ENCODE measurements at regions not wholly inside any gene's neighbourhood (a gene's known extent, or its start where the extent isn't known, plus 50 kb on each side); places are given as distances from the start of the nearest gene placed in this dataset.

GRCh38 chr10:108260383-108260906, 1095.9 kb upstream of the SORCS1 start:
- no peak for DNase-seq

GRCh38 chr10:108254089-108254488, 1089.6 kb upstream of the SORCS1 start:
- no peak for DNase-seq

- DNase-seq = no peak
Observed at GRCh38 chr10:108252771-108253170, 1088.3 kb upstream of the SORCS1 start.

- no peak for DNase-seq
Observed at GRCh38 chr10:108250936-108251620, 1086.6 kb upstream of the SORCS1 start.

- DNase-seq = no peak
Observed at GRCh38 chr10:108249940-108250339, 1085.4 kb upstream of the SORCS1 start.

DNA sequence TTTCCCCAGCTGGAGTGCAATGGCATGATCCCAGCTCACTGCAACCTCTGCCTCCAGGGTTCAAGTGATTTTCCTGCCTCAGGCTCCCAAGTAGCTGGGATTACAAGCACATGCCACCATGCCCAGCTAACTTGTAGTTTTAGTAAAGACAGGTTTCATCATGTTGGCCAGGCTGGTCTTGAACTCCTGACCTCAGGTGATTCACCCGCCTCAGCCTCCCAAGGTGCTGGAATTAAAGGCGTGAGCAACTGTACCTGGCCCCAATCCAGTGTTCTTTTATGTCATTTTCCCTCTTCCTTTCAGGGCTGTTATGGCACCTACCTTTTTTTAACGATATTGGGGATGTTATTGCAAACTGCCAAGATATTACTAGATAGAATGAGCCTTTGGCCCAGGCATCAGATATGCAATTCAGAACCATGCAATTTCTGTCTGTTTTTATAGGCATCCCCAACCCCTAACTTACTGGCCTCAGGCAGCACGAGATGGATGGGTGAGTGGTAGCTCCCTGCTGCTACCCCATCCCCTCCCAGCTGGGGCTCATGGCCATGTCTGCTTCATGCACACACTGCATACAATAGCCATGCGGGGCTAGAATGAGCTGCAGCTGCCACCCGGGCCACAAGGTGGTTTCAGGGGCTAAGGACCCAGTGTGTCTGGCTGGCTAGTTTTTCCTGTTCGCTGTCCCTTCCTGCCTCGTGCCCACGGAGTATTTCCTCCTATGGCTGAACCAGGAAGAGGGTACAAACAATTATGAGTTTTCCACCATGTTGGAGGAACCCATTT, 1080.1 kb upstream of the SORCS1 start:
- DNase-seq = no peak

- DNase-seq = no peak
Observed at GRCh38 chr10:108241166-108241565, 1076.7 kb upstream of the SORCS1 start.

DNA sequence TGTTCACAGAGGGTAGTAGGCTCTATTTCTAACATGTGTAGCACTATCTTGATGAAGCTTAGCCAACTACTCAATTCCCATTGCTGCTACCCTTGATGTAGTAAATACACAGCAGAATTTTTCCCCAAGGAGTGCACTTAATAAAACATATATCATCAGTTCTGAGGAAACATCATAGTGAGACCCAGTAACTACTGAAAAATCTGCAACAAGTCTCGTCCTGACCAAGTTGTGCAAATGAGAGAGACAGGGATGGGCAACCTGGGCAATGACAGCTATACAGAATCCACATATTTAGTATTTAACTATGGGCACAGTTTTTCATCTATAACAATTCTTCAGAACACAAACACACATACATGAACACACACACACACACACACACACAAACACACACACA, 1073.8 kb upstream of the SORCS1 start:
- no peak for DNase-seq

DNA sequence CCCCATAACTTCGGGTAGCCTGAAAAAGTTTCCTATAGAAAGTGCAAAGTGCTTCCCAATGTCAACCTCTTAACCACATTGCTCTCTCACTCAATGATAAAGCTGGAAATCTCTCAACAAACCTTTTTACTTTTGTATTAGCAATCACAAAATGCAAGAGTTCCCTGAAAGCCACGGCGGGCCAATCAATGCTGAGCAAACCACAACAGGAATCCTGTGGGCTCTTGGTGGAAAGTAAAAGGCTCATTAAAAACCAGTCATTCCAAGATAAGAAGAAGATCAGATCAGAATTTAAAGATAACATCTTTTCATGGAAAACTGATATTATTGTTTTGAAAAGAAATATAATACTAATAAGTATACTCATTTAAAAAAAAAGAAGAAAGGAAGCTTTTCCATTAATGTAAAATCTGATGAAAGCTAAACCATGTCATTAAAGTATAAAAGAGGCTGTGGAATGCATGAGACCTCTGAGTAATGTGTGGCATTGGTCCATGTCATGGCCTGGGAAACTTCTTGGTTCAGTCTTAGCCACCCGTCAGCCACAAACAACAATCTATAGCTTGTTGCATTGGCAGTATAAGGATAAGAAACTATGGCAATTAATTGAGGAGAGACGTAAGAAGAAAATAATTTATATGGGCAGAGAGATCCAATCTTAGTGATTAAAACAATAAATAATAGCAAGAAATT, 1066.1 kb upstream of the SORCS1 start:
- no peak for DNase-seq

DNA sequence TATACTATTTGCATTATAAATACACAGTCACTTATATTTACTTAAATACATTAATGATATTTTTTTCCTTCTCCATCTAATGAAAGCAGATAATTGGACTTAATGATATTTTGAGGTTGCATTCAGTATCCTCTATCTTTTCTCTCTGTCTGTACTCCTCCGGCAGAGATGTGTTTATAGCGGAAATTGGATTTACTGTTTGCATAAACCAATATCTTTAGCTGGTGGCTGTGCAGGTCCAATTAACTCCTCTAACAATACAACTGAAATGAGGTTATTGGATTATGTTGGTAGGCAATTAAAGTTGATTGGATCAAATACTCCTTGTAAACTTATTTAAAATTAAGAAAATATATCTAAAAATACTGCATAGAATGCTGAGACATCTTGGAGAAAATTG, 1044.2 kb upstream of the SORCS1 start:
- DNase-seq = no peak

- DNase-seq = no peak
Observed at GRCh38 chr10:108208038-108208437, 1043.5 kb upstream of the SORCS1 start.

- DNase-seq = no peak
Observed at GRCh38 chr10:108204528-108205305, 1040.2 kb upstream of the SORCS1 start.

DNA sequence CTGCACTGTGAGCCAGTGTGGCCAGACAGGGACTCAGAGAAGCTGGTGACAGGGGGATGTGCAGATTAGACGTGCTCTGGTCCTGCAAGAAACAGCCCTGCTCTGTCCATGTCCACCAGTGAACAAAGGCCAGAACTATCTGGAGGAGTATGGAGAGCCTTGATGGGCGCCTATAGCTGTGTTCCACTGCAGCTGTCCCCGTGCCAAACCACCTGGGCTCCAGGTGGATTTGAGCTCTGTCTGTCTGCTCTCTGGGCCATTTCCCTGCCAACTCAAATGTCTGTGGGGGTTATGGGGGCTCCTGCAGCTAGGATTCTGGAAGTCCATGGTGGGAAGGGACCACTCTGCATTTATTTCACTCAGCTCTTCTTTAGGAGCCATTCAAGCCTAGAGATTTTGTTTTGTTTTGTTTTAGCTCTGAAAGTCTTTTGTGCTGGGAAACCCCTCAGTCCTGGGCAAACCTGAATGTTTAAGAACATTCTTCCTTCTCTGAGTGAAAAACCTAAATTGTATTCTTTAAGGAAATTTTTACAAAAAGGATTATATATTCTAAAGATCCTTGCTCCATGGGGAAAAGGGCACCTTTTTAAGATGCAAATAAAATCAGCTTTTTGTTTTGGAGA, 1039.5 kb upstream of the SORCS1 start:
- no peak for DNase-seq

DNA sequence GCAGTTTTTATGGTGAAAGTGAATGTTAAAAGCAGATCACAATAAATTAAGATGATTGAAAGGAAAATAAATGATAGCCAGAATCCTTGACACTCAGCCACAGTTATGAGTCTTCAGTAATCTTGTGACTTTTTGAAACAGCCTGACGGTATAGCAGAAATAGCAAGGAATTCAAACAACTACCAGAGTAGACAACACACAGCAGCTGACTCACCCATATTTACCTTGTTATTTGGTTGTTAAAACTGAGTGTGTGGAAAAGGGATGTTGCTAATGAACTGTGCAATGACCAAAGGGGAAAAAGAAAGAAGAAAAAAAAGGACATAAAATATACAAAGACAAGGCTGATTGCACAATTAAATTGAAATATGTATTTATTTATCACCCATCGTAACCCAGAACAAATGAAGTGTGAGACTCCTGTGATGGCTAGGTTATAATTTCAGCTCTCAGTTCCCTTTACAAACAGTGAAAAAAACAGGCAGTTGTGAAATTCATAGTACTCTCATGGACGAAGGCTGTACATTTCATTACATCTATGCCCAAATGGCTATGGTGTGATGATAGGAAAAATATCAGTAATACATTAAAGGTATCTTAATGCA, 1023.0 kb upstream of the SORCS1 start:
- no peak for DNase-seq

DNA sequence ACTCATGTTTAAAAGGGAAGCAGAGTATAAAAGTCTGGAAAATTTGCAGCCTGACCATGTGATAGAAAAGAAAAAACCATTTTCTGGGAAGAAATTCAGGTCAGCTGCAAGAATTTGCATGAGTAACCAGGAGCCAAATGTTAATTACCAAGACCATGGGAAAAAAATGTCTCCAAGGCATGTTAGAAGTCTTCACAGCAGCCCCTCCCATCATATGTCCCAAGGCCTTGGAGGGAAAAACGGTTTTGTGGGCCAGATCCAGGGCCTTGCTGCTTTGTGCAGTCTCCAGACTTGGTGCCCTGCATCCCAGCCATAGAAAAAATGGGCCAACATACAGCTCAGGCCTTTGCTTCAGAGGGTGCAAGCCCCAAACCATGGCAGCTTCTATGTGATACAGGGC, 1019.6 kb upstream of the SORCS1 start:
- no peak for DNase-seq

DNA sequence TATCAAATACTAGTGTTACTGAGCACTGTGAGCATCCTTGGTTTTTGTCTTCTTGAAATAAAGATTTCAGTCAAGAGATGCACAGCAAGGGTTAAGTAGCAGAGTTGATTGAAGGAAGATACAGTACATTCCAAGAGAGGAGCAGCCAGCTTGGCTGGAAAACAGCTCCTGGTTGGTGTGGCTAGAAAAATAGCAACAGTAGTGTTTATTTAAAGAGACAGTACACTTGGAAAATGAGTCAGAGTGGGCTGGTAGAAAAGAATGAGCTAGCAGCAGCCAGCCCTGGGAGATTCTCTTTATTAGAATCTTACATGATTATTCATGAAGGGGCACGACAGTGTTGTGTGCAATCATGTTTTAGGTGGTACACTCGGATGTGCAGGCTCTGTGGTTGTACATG, 1016.4 kb upstream of the SORCS1 start:
- no peak for DNase-seq

- DNase-seq = no peak
Observed at GRCh38 chr10:108169846-108170245, 1005.3 kb upstream of the SORCS1 start.

DNA sequence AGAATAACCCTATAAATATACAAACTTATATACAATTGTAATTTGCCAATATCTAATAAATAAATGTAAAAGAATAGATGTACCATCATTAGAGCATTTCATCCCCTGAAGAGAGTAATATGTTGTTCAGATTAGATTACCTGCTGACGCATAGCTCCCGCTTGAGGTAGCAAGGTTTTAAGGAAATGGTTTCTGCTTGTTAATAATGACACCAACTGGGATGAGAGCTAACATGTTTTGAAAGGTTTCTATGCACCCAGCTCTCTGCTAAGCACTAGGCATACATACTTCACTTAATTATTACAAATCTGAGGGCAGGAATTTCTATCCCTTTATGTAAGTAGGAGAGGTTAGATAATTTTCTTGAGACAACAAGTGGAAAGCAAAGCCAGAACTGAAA, 1003.3 kb upstream of the SORCS1 start:
- no peak for DNase-seq

GRCh38 chr10:108166401-108166800, 1001.9 kb upstream of the SORCS1 start:
- DNase-seq = no peak

DNA sequence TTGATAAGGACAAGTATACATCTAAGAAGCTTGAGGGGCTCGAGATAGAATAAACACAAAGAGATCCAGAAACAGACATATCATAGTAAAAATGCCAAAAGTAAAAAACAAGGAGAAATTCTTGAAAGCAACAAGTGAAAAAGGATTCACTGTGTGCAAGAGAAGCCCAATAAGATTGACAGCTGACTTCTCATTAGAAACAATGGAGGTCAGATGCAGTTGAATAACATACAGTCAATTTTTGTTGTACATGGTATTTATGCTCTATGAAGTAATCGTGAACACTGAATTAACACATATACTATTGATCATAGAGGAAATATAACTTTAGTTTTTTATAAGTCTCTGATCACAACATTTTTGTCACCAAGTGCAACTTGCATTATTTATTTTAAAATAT, 982.8 kb upstream of the SORCS1 start:
- no peak for DNase-seq

- no peak for DNase-seq
Observed at GRCh38 chr10:108141064-108141463, 976.6 kb upstream of the SORCS1 start.

DNA sequence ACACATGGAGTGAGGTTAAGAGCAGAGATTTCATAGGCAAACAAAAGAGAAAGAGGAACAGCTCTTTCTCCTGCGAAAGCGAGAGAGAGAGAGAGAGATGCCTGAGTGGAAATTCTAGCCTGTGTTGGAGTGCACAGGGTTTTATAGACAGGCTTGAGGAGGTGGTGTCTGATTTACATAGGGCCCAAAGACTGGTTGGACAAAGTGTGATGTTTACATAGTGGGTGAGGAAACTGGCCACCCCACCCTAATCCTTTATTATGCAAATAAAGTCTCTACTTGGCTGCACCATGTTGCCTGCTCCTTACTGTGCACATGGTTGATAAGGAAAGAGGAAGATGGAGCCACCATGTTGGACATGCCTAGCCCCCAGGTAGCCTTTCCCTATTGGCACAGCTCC, 967.8 kb upstream of the SORCS1 start:
- DNase-seq = no peak
